Gastrocnemius medialis (tissue), 4 donors: ENCODE measurements at regions not wholly inside any gene's neighbourhood (a gene's known extent, or its start where the extent isn't known, plus 50 kb on each side); places are given as distances from the start of the nearest gene placed in this dataset.

Source experiments
- ATAC-seq, 2 donors: fragments of 150-250 bp; one replicate each; pipeline ENCODE4 v1.9.1; 2016
- DNase-seq, 2 donors: peaks; one replicate each; pipeline ENCODE4 v3.0.0-alpha.2; 2019
- H3K27ac ChIP-seq, 4 donors: fragments of 200-600 bp; sonication (generic); 1 replicate in 1 of 4; 2 replicates in 3 of 4; pipeline ENCODE4 v1.5.1; 2016 to 2018; ENCODE audit warnings: mild to moderate bottlenecking in 2 of 4, moderate library complexity in 1 of 4
- H3K27me3 ChIP-seq, 3 donors: fragments of 200-600 bp; sonication (generic) in 2 of 3; 1 replicate in 1 of 3; 2 replicates in 2 of 3; pipeline versions ENCODE4 v1.5.1 to v1.6.0; 2016 to 2019; ENCODE audit warnings: mild to moderate bottlenecking in 1 of 3, moderate library complexity in 1 of 3
- H3K36me3 ChIP-seq, 2 donors: fragments of 200-600 bp; sonication (generic) in 1 of 2; one replicate each; pipeline ENCODE4 v1.5.1; 2017 to 2018
- H3K4me1 ChIP-seq, 2 donors: fragments of 200-600 bp; sonication (generic) in 1 of 2; one replicate each; pipeline ENCODE4 v1.5.1; 2016 to 2017; ENCODE audit warnings: mild to moderate bottlenecking in 2 of 2
- H3K4me3 ChIP-seq, 4 donors: fragments of 200-600 bp; sonication (generic) in 3 of 4; 1 replicate in 1 of 4; 2 replicates in 3 of 4; pipeline ENCODE4 v1.5.1; 2016 to 2019; ENCODE audit warnings: mild to moderate bottlenecking in 2 of 4
- H3K9me3 ChIP-seq, 3 donors: fragments of 200-600 bp; sonication (generic) in 2 of 3; 1 replicate in 1 of 3; 2 replicates in 2 of 3; pipeline ENCODE4 v1.5.1; 2016 to 2019
- POLR2A ChIP-seq, 2 donors: fragments of 450-650 bp; IDR thresholded peaks; one replicate each; pipeline ENCODE4 v1.6.1; 2017; ENCODE audit warnings: antibody characterized with exemption in 2 of 2, mild to moderate bottlenecking in 2 of 2, moderate library complexity in 2 of 2
- in situ Hi-C, 4 donors: fragments of 200-750 bp; cut with MboI; loops; one replicate each; pipeline versions ENCODE4 v1.15.0 to v1.8.0; 2017; ENCODE audit warnings: low sequenced_read_pairs in 4 of 4
- intact Hi-C: fragments of 100-400 bp; cut with DNase I; formaldehyde crosslinking; loops from one replicate; pipeline ENCODE4 v1.15.1; 2023; ENCODE audit warnings: low total_unique reads
- TF ChIP-seq, protein P1 (sequence below), 5 experiments: fragments of 450-650 bp in 3 of 5; fragments of 200-600 bp in 2 of 5; sonication (generic) in 2 of 5; IDR thresholded peaks in 4 of 5; conservative IDR thresholded peaks in 1 of 5; 1 replicate in 4 of 5; 2 replicates in 1 of 5; pipeline ENCODE4 v1.5.1; 2016 to 2019; ENCODE audit warnings: antibody characterized with exemption in 5 of 5, mild to moderate bottlenecking in 3 of 5, moderate library complexity in 3 of 5

DNA sequence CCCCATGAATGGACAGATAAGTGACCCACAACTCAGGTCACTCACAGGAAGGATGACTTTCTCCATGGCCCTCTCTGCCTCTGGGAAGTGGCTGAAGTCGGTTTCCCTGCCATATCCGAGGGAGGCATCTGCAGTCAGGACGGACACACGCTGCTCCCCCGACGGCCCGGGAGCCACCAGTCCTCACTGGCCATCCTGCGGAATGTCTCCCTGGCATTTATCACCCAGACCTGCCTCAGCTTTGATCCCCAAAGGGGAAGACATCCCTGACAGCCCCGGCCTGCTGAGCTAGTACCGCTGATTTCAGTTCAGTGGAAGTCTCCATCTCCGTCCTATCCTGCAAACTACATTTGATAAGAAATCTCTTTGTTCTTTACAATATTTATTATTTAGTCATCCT is 339.5 kb upstream of the MKI67 start:
- DNase-seq: no peak
- peaks cover 0 to 8% (median 0%) of the 10 kb centered on the region in 3 donors for H3K27me3 ChIP-seq

DNA sequence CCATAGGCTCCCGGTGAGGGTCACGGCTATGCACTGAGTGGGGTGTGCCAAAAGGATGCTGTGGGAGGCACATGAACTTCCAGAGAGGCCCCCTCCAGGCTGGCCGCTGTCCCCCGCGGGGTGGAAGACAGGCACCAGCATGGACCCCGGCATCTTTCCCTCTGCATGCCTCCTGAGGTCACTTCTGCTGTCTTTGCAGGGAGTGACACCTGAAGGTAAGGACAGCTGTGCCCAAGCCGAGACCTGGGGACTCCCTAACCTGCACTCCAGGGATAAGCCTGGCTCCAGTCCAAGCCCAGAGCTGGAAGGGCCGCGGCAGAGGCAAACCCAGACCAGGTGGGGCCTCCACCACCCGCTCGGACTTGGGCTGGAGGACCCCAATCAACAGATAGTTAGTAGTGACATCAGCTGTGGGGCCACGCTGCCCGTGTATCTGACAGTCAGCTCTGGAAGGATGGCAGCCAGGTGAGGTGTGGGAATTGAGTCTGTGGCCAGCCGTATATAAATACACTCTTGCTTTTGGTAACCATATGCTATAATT is 340.7 kb upstream of the MKI67 start:
- peaks cover 0 to 8% (median 0%) of the 10 kb centered on the region in 3 donors for H3K27me3 ChIP-seq
- H3K36me3 ChIP-seq: no peaks in the 10 kb centered on the region
- in situ Hi-C loops: no loop called here
- H3K27ac ChIP-seq: no peak overlapping the region
- no peak overlapping the region for H3K4me3 ChIP-seq
- H3K4me1 ChIP-seq: no peaks in the 10 kb centered on the region
- H3K9me3 ChIP-seq: no peaks in the 10 kb centered on the region
- intact Hi-C loops: no loop called here
- no peak for ATAC-seq
- DNase-seq: no peak
- TF ChIP-seq POLR2A (IDR thresholded peaks at IDR 0.05): no peak
- TF ChIP-seq, protein P1, sequence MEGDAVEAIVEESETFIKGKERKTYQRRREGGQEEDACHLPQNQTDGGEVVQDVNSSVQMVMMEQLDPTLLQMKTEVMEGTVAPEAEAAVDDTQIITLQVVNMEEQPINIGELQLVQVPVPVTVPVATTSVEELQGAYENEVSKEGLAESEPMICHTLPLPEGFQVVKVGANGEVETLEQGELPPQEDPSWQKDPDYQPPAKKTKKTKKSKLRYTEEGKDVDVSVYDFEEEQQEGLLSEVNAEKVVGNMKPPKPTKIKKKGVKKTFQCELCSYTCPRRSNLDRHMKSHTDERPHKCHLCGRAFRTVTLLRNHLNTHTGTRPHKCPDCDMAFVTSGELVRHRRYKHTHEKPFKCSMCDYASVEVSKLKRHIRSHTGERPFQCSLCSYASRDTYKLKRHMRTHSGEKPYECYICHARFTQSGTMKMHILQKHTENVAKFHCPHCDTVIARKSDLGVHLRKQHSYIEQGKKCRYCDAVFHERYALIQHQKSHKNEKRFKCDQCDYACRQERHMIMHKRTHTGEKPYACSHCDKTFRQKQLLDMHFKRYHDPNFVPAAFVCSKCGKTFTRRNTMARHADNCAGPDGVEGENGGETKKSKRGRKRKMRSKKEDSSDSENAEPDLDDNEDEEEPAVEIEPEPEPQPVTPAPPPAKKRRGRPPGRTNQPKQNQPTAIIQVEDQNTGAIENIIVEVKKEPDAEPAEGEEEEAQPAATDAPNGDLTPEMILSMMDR (IDR thresholded peaks at IDR 0.05 in 4 of 5, conservative IDR thresholded peaks at IDR 0.05 in 1 of 5): no peak

More for the DNA sequence above, 339.5 kb upstream of the MKI67 start:
- Histone ChIP-seq H3K9me3 (no peaks in the 10 kb centered on the region), H3K4me1 (no peaks in the 10 kb centered on the region), H3K27ac (no peak overlapping the region), H3K4me3 (no peak overlapping the region), H3K36me3 (no peaks in the 10 kb centered on the region)
- in situ Hi-C loops (no loop called here), intact Hi-C loops (no loop called here)
- ATAC-seq: no peak
- TF ChIP-seq POLR2A (IDR thresholded peaks at IDR 0.05): no peak
- TF ChIP-seq, protein P1 (IDR thresholded peaks at IDR 0.05 in 4 of 5, conservative IDR thresholded peaks at IDR 0.05 in 1 of 5): no peak

GRCh38 chr10:128468462-128468861 is 342.2 kb upstream of the MKI67 start:
- no peak overlapping the region for H3K4me3 ChIP-seq
- H3K36me3 ChIP-seq: no peaks in the 10 kb centered on the region
- peaks cover 0 to 8% (median 0%) of the 10 kb centered on the region in 3 donors for H3K27me3 ChIP-seq
- DNase-seq (no peak), ATAC-seq (no peak)
- H3K4me1 ChIP-seq: no peaks in the 10 kb centered on the region
- no peak for TF ChIP-seq POLR2A (IDR thresholded peaks at IDR 0.05)
- TF ChIP-seq, protein P1 (IDR thresholded peaks at IDR 0.05 in 4 of 5, conservative IDR thresholded peaks at IDR 0.05 in 1 of 5): no peak
- no peak overlapping the region for H3K27ac ChIP-seq
- intact Hi-C loops: no loop called here
- in situ Hi-C loops: no loop called here
- H3K9me3 ChIP-seq: no peaks in the 10 kb centered on the region

DNA sequence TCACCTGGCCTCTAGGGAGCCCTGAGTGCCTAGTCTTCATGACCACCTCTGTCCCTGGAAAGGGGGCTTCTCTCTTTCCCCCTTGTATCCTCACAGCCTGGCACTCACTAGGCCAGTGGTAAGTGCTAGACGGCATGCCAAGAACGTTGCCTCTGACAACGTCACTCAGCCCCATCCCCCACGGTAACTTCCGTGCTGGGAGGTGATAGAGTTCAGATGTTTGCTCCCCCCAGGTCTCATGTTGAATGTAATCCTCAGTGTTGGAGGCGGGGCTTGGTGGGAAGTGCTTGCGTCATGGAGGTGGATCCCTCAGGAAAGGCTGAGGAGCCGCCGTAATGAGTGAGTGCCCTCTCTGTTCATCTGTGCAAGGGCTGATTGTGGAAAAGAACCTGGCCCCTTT is 343.3 kb upstream of the MKI67 start:
- H3K27ac ChIP-seq: no peak overlapping the region
- no peak for TF ChIP-seq POLR2A (IDR thresholded peaks at IDR 0.05)
- peaks cover 0 to 5% (median 0%) of the 10 kb centered on the region in 3 donors for H3K27me3 ChIP-seq
- in situ Hi-C loops: no loop called here
- DNase-seq: no peak
- H3K36me3 ChIP-seq: no peaks in the 10 kb centered on the region
- no peaks in the 10 kb centered on the region for H3K4me1 ChIP-seq
- no peaks in the 10 kb centered on the region for H3K9me3 ChIP-seq
- intact Hi-C loops: no loop called here
- no peak overlapping the region for H3K4me3 ChIP-seq
- no peak for ATAC-seq

- no peaks in the 10 kb centered on the region for H3K9me3 ChIP-seq
- no peak overlapping the region for H3K27ac ChIP-seq
- no peak for TF ChIP-seq POLR2A (IDR thresholded peaks at IDR 0.05)
- peaks cover 0 to 5% (median 0%) of the 10 kb centered on the region in 3 donors for H3K27me3 ChIP-seq
- ATAC-seq: no peak
- no peaks in the 10 kb centered on the region for H3K36me3 ChIP-seq
- intact Hi-C loops: no loop called here
- in situ Hi-C loops: no loop called here
- no peaks in the 10 kb centered on the region for H3K4me1 ChIP-seq
- H3K4me3 ChIP-seq: no peak overlapping the region
- no peak for DNase-seq
These were observed 344.2 kb upstream of the MKI67 start for GRCh38 chr10:128470321-128470965.
